Breast epithelium (tissue), 4 donors: ENCODE measurements at regions not wholly inside any gene's neighbourhood (a gene's known extent, or its start where the extent isn't known, plus 50 kb on each side); places are given as distances from the start of the nearest gene placed in this dataset.

Experiments used
- DNase-seq, 2 donors: peaks; one replicate each; pipeline ENCODE4 v3.0.0-alpha.2; 2019; ENCODE audit warnings: low spot score in 2 of 2
- H3K27ac ChIP-seq, 2 donors: fragments of 200-600 bp; sonication (generic) in 1 of 2; one replicate each; pipeline ENCODE4 v1.5.1; 2016 to 2019; ENCODE audit warnings: mild to moderate bottlenecking in 1 of 2
- H3K27me3 ChIP-seq, 2 donors: fragments of 200-600 bp; sonication (generic) in 1 of 2; one replicate each; pipeline versions ENCODE4 v1.5.1 to v1.6.0; 2017 to 2019; ENCODE audit warnings: control low read depth in 1 of 2, mild to moderate bottlenecking in 1 of 2
- H3K36me3 ChIP-seq: fragments of 200-600 bp; one replicate; pipeline ENCODE4 v1.5.1; 2019
- H3K4me1 ChIP-seq, 2 donors: fragments of 200-600 bp; sonication (generic); one replicate each; pipeline ENCODE4 v1.5.1; 2016 to 2019; ENCODE audit warnings: control low read depth in 1 of 2
- H3K4me3 ChIP-seq, 3 donors: fragments of 200-600 bp; sonication (generic); 1 replicate in 2 of 3; 2 replicates in 1 of 3; pipeline ENCODE4 v1.5.1; 2016 to 2019; ENCODE audit warnings: mild to moderate bottlenecking in 3 of 3, moderate library complexity in 2 of 3
- H3K9me3 ChIP-seq, 2 donors: fragments of 200-600 bp; sonication (generic) in 1 of 2; one replicate each; pipeline ENCODE4 v1.5.1; 2016 to 2019; ENCODE audit warnings: control low read depth in 1 of 2
- CTCF ChIP-seq, 3 donors: fragments of 450-650 bp; IDR thresholded peaks; one replicate each; pipeline ENCODE4 v1.5.1; 2016 to 2017; ENCODE audit warnings: antibody characterized with exemption in 3 of 3, mild to moderate bottlenecking in 3 of 3, moderate library complexity in 3 of 3
- POLR2A ChIP-seq: fragments of 450-650 bp; IDR thresholded peaks from one replicate; pipeline ENCODE4 v1.6.1; 2016; ENCODE audit warnings: antibody characterized with exemption, mild to moderate bottlenecking, moderate library complexity
- POLR2AphosphoS5 ChIP-seq, 3 donors: sonication (generic); formaldehyde crosslinking; IDR thresholded peaks; one replicate each; pipeline ENCODE4 v1.6.1; 2017; ENCODE audit warnings: antibody characterized with exemption in 3 of 3
- intact Hi-C: fragments of 100-400 bp; cut with DNase I; formaldehyde crosslinking; loops from one replicate; pipeline ENCODE4 v1.15.1; 2023; ENCODE audit warnings: low total_unique reads

DNA sequence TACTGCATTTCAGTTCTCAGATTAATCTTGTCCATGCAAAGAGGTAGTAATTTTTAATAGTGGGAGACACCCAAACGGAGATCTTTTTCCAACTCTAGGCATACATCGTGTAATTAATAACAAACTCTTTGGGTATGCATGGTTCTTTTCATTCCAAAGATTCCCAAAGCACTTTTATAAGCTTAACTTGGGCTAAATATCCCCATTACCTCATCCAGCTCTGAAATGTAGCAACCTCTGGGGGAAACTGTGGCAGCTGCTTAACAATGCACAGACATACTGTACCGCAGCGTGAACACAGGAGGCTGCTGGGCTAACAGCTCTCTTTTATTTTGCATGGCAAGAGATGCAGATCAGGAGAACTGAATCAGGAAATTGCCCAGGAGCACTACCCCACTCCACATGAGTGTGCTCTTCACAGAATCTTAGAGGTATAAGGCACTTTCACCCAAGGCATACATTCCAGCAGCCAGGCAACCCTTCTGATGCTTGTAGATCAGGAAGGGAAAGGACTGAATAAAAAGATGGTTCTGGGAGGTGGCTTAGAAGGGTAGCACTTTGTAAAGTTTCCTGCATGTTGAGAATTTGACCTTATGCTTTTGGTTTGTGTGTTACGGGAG, 114.4 kb upstream of the GLI3 start:
- TF ChIP-seq POLR2AphosphoS5 (IDR thresholded peaks at IDR 0.05), result no peak
- no peak for TF ChIP-seq POLR2A
- no peak for TF ChIP-seq CTCF (IDR thresholded peaks at IDR 0.05)
- DNase-seq, result no peak
- no peaks in the 10 kb centered on the region for H3K9me3 ChIP-seq
- H3K4me3 ChIP-seq, result no peak overlapping the region
- H3K27me3 ChIP-seq, result no peaks in the 10 kb centered on the region
- intact Hi-C loops, result no loop called here
- no peak overlapping the region for H3K27ac ChIP-seq
- H3K36me3 ChIP-seq, result no peaks in the 10 kb centered on the region
- H3K4me1 ChIP-seq, result no peaks in the 10 kb centered on the region

DNA sequence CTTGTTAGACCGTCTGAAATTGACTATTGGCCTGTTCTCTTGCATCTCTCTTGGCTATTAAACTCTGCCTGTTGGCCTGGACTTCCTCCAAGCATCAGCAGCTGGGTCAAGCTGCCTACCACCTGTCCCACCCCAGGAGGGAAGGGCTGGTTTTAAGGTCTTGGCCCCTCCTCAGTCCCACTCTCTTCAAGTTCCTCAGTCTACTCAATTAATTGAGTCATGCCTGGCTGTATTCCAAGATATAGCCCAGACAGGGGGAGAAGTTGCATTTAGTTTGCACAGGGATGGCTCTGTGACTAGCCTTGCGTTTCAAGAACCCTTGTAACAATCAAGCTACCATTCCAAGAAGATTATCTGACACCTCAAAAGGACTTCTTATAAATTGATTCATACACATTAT, 113.8 kb upstream of the GLI3 start:
- intact Hi-C loops, result no loop called here
- no peak for TF ChIP-seq POLR2A
- TF ChIP-seq POLR2AphosphoS5 (IDR thresholded peaks at IDR 0.05), result no peak
- TF ChIP-seq CTCF (IDR thresholded peaks at IDR 0.05), result no peak
- H3K9me3 ChIP-seq, result no peaks in the 10 kb centered on the region

DNA sequence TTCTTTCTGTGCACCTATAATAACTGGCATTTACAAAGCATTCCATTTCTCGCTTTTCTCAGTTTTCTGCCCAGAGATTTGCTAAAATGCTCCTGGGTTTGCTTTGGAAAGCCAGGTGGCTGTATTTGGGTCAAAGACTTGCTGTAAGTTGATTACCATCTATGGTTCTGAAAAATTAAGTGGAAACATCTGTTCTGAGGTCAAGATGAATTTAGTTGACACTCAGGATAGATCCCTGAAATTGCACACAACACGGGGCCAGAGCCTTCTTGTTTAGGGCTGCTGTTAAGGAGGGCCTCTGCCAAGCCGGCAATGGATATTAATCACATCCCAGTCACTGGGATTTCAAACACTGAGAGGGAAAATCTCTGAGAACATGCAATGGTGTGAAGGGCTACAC, 111.6 kb upstream of the GLI3 start:
- H3K27ac ChIP-seq, result no peak overlapping the region
- no peak for TF ChIP-seq CTCF (IDR thresholded peaks at IDR 0.05)
- TF ChIP-seq POLR2AphosphoS5 (IDR thresholded peaks at IDR 0.05), result no peak
- TF ChIP-seq POLR2A, result no peak
- H3K36me3 ChIP-seq, result no peaks in the 10 kb centered on the region
- H3K9me3 ChIP-seq, result no peaks in the 10 kb centered on the region
- no peak for DNase-seq
- no peak overlapping the region for H3K4me3 ChIP-seq
- H3K27me3 ChIP-seq, result no peaks in the 10 kb centered on the region
- intact Hi-C loops, result no loop called here
- no peaks in the 10 kb centered on the region for H3K4me1 ChIP-seq

More for the DNA sequence above, 113.8 kb upstream of the GLI3 start:
- H3K27ac ChIP-seq, result no peak overlapping the region
- no peaks in the 10 kb centered on the region for H3K36me3 ChIP-seq
- no peaks in the 10 kb centered on the region for H3K27me3 ChIP-seq
- no peaks in the 10 kb centered on the region for H3K4me1 ChIP-seq
- no peak overlapping the region for H3K4me3 ChIP-seq
- no peak for DNase-seq

DNA sequence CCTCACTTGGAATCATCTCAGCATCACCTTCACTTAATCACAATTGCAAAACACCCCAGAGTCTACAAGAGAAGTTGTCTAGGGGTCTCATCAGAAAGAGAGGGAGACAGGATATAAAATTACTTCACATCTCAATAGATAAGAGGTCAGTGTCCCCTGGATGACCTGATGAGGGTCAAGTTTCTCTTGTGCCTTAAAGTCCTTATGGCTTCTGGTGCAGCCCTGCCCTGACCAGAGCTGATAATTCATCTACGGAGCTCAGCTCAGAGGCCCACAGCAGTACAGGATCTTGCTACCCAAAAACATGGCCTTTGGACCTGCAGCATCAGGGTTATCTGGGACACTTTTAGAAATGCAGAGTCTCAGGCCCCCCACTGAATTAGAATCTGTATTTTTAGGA, 111.1 kb upstream of the GLI3 start:
- no peaks in the 10 kb centered on the region for H3K4me1 ChIP-seq
- DNase-seq, result no peak
- no peak overlapping the region for H3K4me3 ChIP-seq
- intact Hi-C loops, result no loop called here
- peak overlapping the region in 1 of 2 donors; percentile 19 for H3K27ac ChIP-seq
- H3K27me3 ChIP-seq, result no peaks in the 10 kb centered on the region
- no peaks in the 10 kb centered on the region for H3K9me3 ChIP-seq
- no peaks in the 10 kb centered on the region for H3K36me3 ChIP-seq
- no peak for TF ChIP-seq POLR2AphosphoS5 (IDR thresholded peaks at IDR 0.05)
- TF ChIP-seq CTCF (IDR thresholded peaks at IDR 0.05), result no peak
- TF ChIP-seq POLR2A, result no peak

- intact Hi-C loops, result no loop called here
- no peaks in the 10 kb centered on the region for H3K4me1 ChIP-seq
Observed at GRCh38 chr7:42347616-42348015, 110.6 kb upstream of the GLI3 start.

More at GRCh38 chr7:42347616-42348015, 110.6 kb upstream of the GLI3 start:
- TF ChIP-seq CTCF (IDR thresholded peaks at IDR 0.05), result no peak
- TF ChIP-seq POLR2A, result no peak
- no peak for TF ChIP-seq POLR2AphosphoS5 (IDR thresholded peaks at IDR 0.05)
- DNase-seq, result no peak
- Histone ChIP-seq H3K27me3 (no peaks in the 10 kb centered on the region), H3K9me3 (no peaks in the 10 kb centered on the region), H3K4me3 (no peak overlapping the region), H3K36me3 (no peaks in the 10 kb centered on the region), H3K27ac (peak overlapping the region in 1 of 2 donors; percentile 19)
